GM12878 (cell line): ENCODE measurements at regions not wholly inside any gene's neighbourhood (a gene's known extent, or its start where the extent isn't known, plus 50 kb on each side); places are given as distances from the start of the nearest gene placed in this dataset.

ENCODE experiments used
- ATAC-seq: fragments of 200-7000 bp; cut with Tn5 transposase; 3 replicates; pipeline ENCODE4 v1.9.1; 2020; ENCODE audit warnings: mild to moderate bottlenecking, moderate library complexity
- BruUV-seq: library from RNA; stranded (reverse); fragments of 400-500 nt; replicated peaks from 2 replicates; lab custom pipeline; 2021; lab: Mats Ljungman, UMichigan
- CTCF ChIA-PET: fragments of 300-600 bp; sonication (Branson Sonifier 250); formaldehyde crosslinking; extraction: SDS; loops from one replicate; lab custom pipeline; 2021; ENCODE audit warnings: inconsistent platforms; lab: Yijun Ruan, JAX
- POLR2A ChIA-PET: fragments of 350-600 bp; formaldehyde crosslinking; extraction: SDS; loops from one replicate; lab custom pipeline; 2021; ENCODE audit warnings: inconsistent platforms; lab: Charles Lee
- RAD21 ChIA-PET: fragments of 300-600 bp; sonication (Branson Sonifier 250); formaldehyde crosslinking; loops from one replicate; lab custom pipeline; 2023; ENCODE audit warnings: antibody characterized with exemption; ENCODE audit not compliant: unreplicated experiment; lab: Charles Lee
- SMC1A ChIA-PET: fragments of 300-600 bp; sonication (Branson Sonifier 250); formaldehyde crosslinking; loops from one replicate; lab custom pipeline; 2023; ENCODE audit not compliant: unreplicated experiment, uncharacterized antibody; lab: Charles Lee
- DNase-seq: peaks from one replicate; pipeline ENCODE4 v3.0.0-alpha.2; 2011; ENCODE audit warnings: low read depth, low spot score
- FAIRE-seq: peaks from 3 replicates; lab custom pipeline; 2011; peaks lifted over from hg19 to GRCh38; lab: Jason Lieb, UNC
- H2AFZ ChIP-seq: 2 replicates; pipeline ENCODE4 v1.6.0; 2011; ENCODE audit warnings: low read depth, low read length, control low read depth; ENCODE audit not compliant: control insufficient read depth
- H3K27ac ChIP-seq: 2 replicates; pipeline ENCODE4 v1.5.1; 2011; ENCODE audit warnings: control low read depth; ENCODE audit not compliant: control insufficient read depth, insufficient read depth
- H3K27me3 ChIP-seq, 2 experiments: replicated peaks in 1 of 2; 2 replicates each; pipeline versions ENCODE4 v1.6.0 to v1.6.1; 2011; ENCODE audit warnings: low read length in 1 of 2; ENCODE audit not compliant: control insufficient read depth in 2 of 2, insufficient read depth in 2 of 2
- H3K36me3 ChIP-seq, 2 experiments: 2 replicates each; pipeline ENCODE4 v1.5.1; 2011; ENCODE audit warnings: low read length in 1 of 2; ENCODE audit not compliant: control insufficient read depth in 2 of 2, insufficient read depth in 2 of 2
- H3K4me1 ChIP-seq: 2 replicates; pipeline ENCODE4 v1.6.1; 2011; ENCODE audit warnings: mild to moderate bottlenecking, low read length, moderate library complexity, mixed read lengths; ENCODE audit not compliant: control insufficient read depth, insufficient read depth
- H3K4me2 ChIP-seq: 2 replicates; pipeline ENCODE4 v1.6.0; 2011; ENCODE audit warnings: control low read depth; ENCODE audit not compliant: control insufficient read depth, insufficient read depth
- H3K4me3 ChIP-seq: fragments of 200-600 bp; sonication (generic); 2 replicates; pipeline ENCODE4 v1.5.1; 2016
- H3K79me2 ChIP-seq: 2 replicates; pipeline ENCODE4 v1.6.0; 2011; ENCODE audit warnings: low read length; ENCODE audit not compliant: control insufficient read depth, insufficient read depth
- H3K9ac ChIP-seq: 2 replicates; pipeline ENCODE4 v1.8.0; 2011; ENCODE audit warnings: low read length, control low read depth, mixed read lengths; ENCODE audit not compliant: control insufficient read depth, insufficient read depth
- H3K9me3 ChIP-seq: replicated peaks from 3 replicates; pipeline ENCODE4 v1.5.1; 2011; ENCODE audit warnings: mild to moderate bottlenecking, low read length; ENCODE audit not compliant: control insufficient read depth, insufficient read depth
- H4K20me1 ChIP-seq: 2 replicates; pipeline ENCODE4 v1.6.0; 2011; ENCODE audit not compliant: control insufficient read depth, insufficient read depth
- BCL11A ChIP-seq: IDR thresholded peaks from 2 replicates; pipeline ENCODE4 v1.6.1; 2011; ENCODE audit warnings: low read depth, low read length
- BCL3 ChIP-seq: IDR thresholded peaks from 2 replicates; pipeline ENCODE4 v1.6.1; 2011; ENCODE audit warnings: borderline replicate concordance, low read depth, mild to moderate bottlenecking, moderate library complexity, low read length; ENCODE audit not compliant: insufficient read depth, poor library complexity, severe bottlenecking
- BMI1 ChIP-seq: fragments of 450-650 bp; IDR thresholded peaks from 2 replicates; pipeline ENCODE4 v1.6.1; 2016; ENCODE audit warnings: mild to moderate bottlenecking, moderate library complexity, borderline replicate concordance
- CHD4 ChIP-seq: fragments of 200-600 bp; sonication (generic); IDR thresholded peaks from 2 replicates; pipeline ENCODE4 v1.6.1; 2016; ENCODE audit warnings: mild to moderate bottlenecking
- DPF2 ChIP-seq: fragments of 450-650 bp; IDR thresholded peaks from 2 replicates; pipeline ENCODE4 v1.6.1; 2017; ENCODE audit warnings: mild to moderate bottlenecking
- ELK1 ChIP-seq: IDR thresholded peaks from 2 replicates; pipeline ENCODE4 v1.6.1; 2012; ENCODE audit warnings: low read depth, low read length, improper control_type of control experiment
- EP300 ChIP-seq, 2 experiments: fragments of 150-350 bp in 1 of 2; IDR thresholded peaks; 2 replicates each; pipeline ENCODE4 v1.6.1; 2011 to 2012; ENCODE audit warnings: low read depth in 2 of 2, low read length in 2 of 2, borderline replicate concordance in 1 of 2, improper control_type of control experiment in 1 of 2, inconsistent platforms in 1 of 2; ENCODE audit not compliant: control insufficient read depth in 1 of 2
- EZH2 ChIP-seq: IDR thresholded peaks from 2 replicates; pipeline ENCODE4 v1.6.1; 2012; ENCODE audit warnings: low read depth, mild to moderate bottlenecking, control low read depth, inconsistent platforms, low read length, borderline replicate concordance; ENCODE audit not compliant: control insufficient read depth
- FOS ChIP-seq: IDR thresholded peaks from 3 replicates; pipeline ENCODE4 v1.6.1; 2011; ENCODE audit warnings: borderline replicate concordance; ENCODE audit not compliant: insufficient read length; ENCODE audit errors: extremely low read depth
- GABPA ChIP-seq: IDR thresholded peaks from 2 replicates; pipeline ENCODE4 v1.6.1; 2014; ENCODE audit warnings: antibody characterized with exemption, low read depth, mild to moderate bottlenecking, inconsistent platforms
- LARP7 ChIP-seq: fragments of 450-650 bp; IDR thresholded peaks from 2 replicates; pipeline ENCODE4 v1.6.1; 2017; ENCODE audit warnings: mild to moderate bottlenecking
- MYC ChIP-seq: IDR thresholded peaks from 2 replicates; pipeline ENCODE4 v1.6.1; 2011; ENCODE audit warnings: mild to moderate bottlenecking, low read length, moderate library complexity, inconsistent platforms; ENCODE audit not compliant: insufficient read depth, insufficient replicate concordance, insufficient read length, severe bottlenecking
- NR2C2 ChIP-seq: IDR thresholded peaks from 2 replicates; pipeline ENCODE4 v1.6.1; 2011; ENCODE audit warnings: borderline replicate concordance, low read depth; ENCODE audit not compliant: control insufficient read depth, insufficient read length
- NRF1 ChIP-seq: conservative IDR thresholded peaks from 2 replicates; pipeline ENCODE4 v1.6.1; 2011; ENCODE audit warnings: mild to moderate bottlenecking, low read depth, low read length, improper control_type of control experiment
- POLR2AphosphoS5 ChIP-seq: IDR thresholded peaks from 2 replicates; pipeline ENCODE4 v1.6.1; 2011; ENCODE audit warnings: mild to moderate bottlenecking, low read length, inconsistent platforms
- RELA ChIP-seq: fragments of 450-650 bp; IDR thresholded peaks from 2 replicates; pipeline ENCODE4 v1.8.0; 2014; ENCODE audit warnings: borderline replicate concordance; ENCODE audit not compliant: partially characterized antibody
- SIX5 ChIP-seq: IDR thresholded peaks from 2 replicates; pipeline ENCODE4 v1.6.1; 2011; ENCODE audit warnings: mild to moderate bottlenecking, low read depth, low read length, moderate library complexity; ENCODE audit not compliant: severe bottlenecking
- SUZ12 ChIP-seq: fragments of 200-600 bp; sonication (generic); IDR thresholded peaks from one replicate; pipeline ENCODE4 v1.6.1; 2018; ENCODE audit warnings: antibody characterized with exemption, mild to moderate bottlenecking; ENCODE audit not compliant: unreplicated experiment
- TAF1 ChIP-seq: IDR thresholded peaks from 2 replicates; pipeline ENCODE4 v1.6.1; 2011; ENCODE audit warnings: mild to moderate bottlenecking, low read depth, low read length, borderline replicate concordance
- TCF3 ChIP-seq: IDR thresholded peaks from 2 replicates; pipeline ENCODE4 v1.6.1; 2012; ENCODE audit warnings: low read depth, mild to moderate bottlenecking, low read length, borderline replicate concordance; ENCODE audit not compliant: insufficient read depth
- in situ Hi-C: fragments of 300-500 bp; cut with MboI; formaldehyde crosslinking; loops from 9 replicates; pipeline ENCODE4 v1.14.3; 2018; ENCODE audit warnings: mixed read lengths
- intact Hi-C: fragments of 100-400 bp; cut with micrococcal nuclease; formaldehyde crosslinking; loops from one replicate; pipeline ENCODE4 v1.14.2; 2022; ENCODE audit not compliant: unreplicated experiment

- TF ChIP-seq BMI1 = no peak
- TF ChIP-seq, all 136 proteins: peak for 0
These were observed 232.3 kb downstream of the COL12A1 start (continued) for GRCh38 chr6:74973591-74973990.

- Histone ChIP-seq H3K4me2 (no peak overlapping the region), H3K79me2 (no peaks in the 10 kb centered on the region), H3K4me3 (no peak overlapping the region), H3K4me1 (no peaks in the 10 kb centered on the region), H3K9ac (no peak overlapping the region), H3K27ac (no peak overlapping the region), H2AFZ (no peak overlapping the region), H3K27me3 (no peaks in the 10 kb centered on the region), H4K20me1 (no peaks in the 10 kb centered on the region), H3K9me3 (no peaks in the 10 kb centered on the region), H3K36me3 (no peaks in the 10 kb centered on the region)
- FAIRE-seq = no peak
- in situ Hi-C loops = no loop called here
- ChIA-PET POLR2A (no interaction called here), SMC1A (no interaction called here), CTCF (no interaction called here), RAD21 (no interaction called here)
- intact Hi-C loops = no loop called here
- no TSS peak for BruUV-seq
- DNase-seq = no peak
- no peak for TF ChIP-seq MYC
- TF ChIP-seq EZH2 = no peak
- no peak for TF ChIP-seq NRF1
- TF ChIP-seq TCF3 = no peak
- no peak for TF ChIP-seq SIX5
- no peak for TF ChIP-seq EP300 (IDR thresholded peaks at IDR 0.05; ENCODE audit: borderline replicate concordance in 1 of 2, control insufficient read depth in 1 of 2, low read depth in 2 of 2, low read length in 2 of 2)
- TF ChIP-seq GABPA = no peak
- TF ChIP-seq CHD4 = no peak
- no peak for TF ChIP-seq RELA
- TF ChIP-seq DPF2 = no peak
- no peak for TF ChIP-seq BCL3
- no peak for TF ChIP-seq LARP7
- no peak for TF ChIP-seq POLR2AphosphoS5
- TF ChIP-seq BCL11A = no peak
- no peak for TF ChIP-seq TAF1
- no peak for TF ChIP-seq FOS
- no peak for TF ChIP-seq NR2C2
- no peak for TF ChIP-seq SUZ12
- no peak for TF ChIP-seq ELK1
- no peak for ATAC-seq
These were observed 234.2 kb downstream of the COL12A1 start for GRCh38 chr6:74971633-74972032.
